ENCODE measurements at regions not wholly inside any gene's neighbourhood (a gene's known extent, or its start where the extent isn't known, plus 50 kb on each side); places are given as distances from the start of the nearest gene placed in this dataset.
"Not testable (repeated sequence)": the region's sequence is repeated elsewhere in the genome, so short reads cannot be mapped to it uniquely, and the experiment has no call there.

GRCh38 chr2:58339548-58340243, 98.6 kb upstream of the FANCL start:
- ATAC-seq: no peak
- CTCF ChIA-PET: interaction anchor here (0.6 kb wide), 1 partner anchor 90 kb away, joined by 3 read pairs; no protein-coding TSS in a partner anchor
- no peak for DNase-seq
- Mint-ChIP-seq H3K4me1 (no peaks in the 10 kb centered on the region), H3K27ac (no peak overlapping the region), H3K27me3 (peaks cover 20% of the 10 kb centered on the region), H3K9me3 (ENCODE audit: low read depth) (peaks cover 14% of the 10 kb centered on the region), H3K36me3 (ENCODE audit: low read depth) (no peaks in the 10 kb centered on the region), H3K4me3 (no peak overlapping the region)
- intact Hi-C loops (cut with DNase I, micrococcal nuclease): no loop called here
- POLR2A ChIA-PET: no interaction called here

DNA sequence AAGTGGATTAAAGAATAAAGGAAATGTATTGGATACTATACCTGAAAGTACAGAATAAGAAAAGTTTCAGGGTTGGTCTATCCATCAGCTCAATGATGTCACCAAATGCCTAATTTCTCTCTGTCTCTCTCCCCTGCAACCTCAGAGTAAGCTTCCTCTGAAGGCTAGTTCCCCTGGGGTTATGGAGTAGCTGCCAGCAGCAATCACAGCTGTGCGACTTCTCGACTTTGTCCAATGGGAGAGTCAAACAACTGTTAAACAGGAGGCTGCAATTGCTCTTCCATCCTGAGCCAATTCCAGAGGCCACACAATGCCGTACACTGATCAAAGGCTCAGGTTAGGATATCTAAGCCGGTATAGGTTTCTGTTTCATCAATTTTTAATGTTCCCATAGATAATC, 95.3 kb upstream of the FANCL start:
- H3K9me3 Mint-ChIP-seq (ENCODE audit: low read depth): peaks cover 3% of the 10 kb centered on the region
- no peak overlapping the region for H3K27ac Mint-ChIP-seq
- ChIA-PET CTCF (no interaction called here), POLR2A (no interaction called here)
- no peaks in the 10 kb centered on the region for H3K4me1 Mint-ChIP-seq
- intact Hi-C loops (cut with DNase I, micrococcal nuclease): no loop called here
- H3K36me3 Mint-ChIP-seq (ENCODE audit: low read depth): no peaks in the 10 kb centered on the region
- ATAC-seq (no peak), DNase-seq (no peak)
- H3K4me3 Mint-ChIP-seq: no peak overlapping the region
- peaks cover 5% of the 10 kb centered on the region for H3K27me3 Mint-ChIP-seq

GRCh38 chr2:58334414-58334813, 93.3 kb upstream of the FANCL start:
- peaks cover 2% of the 10 kb centered on the region for H3K27me3 Mint-ChIP-seq
- no peaks in the 10 kb centered on the region for H3K4me1 Mint-ChIP-seq
- intact Hi-C loops (cut with DNase I, micrococcal nuclease): no loop called here
- H3K4me3 Mint-ChIP-seq: no peak overlapping the region
- CTCF ChIA-PET: no interaction called here
- no peaks in the 10 kb centered on the region for H3K9me3 Mint-ChIP-seq (ENCODE audit: low read depth)
- DNase-seq (peak; percentile 7), ATAC-seq (no peak)
- H3K36me3 Mint-ChIP-seq (ENCODE audit: low read depth): no peaks in the 10 kb centered on the region
- no peak overlapping the region for H3K27ac Mint-ChIP-seq
- POLR2A ChIA-PET: no interaction called here

DNA sequence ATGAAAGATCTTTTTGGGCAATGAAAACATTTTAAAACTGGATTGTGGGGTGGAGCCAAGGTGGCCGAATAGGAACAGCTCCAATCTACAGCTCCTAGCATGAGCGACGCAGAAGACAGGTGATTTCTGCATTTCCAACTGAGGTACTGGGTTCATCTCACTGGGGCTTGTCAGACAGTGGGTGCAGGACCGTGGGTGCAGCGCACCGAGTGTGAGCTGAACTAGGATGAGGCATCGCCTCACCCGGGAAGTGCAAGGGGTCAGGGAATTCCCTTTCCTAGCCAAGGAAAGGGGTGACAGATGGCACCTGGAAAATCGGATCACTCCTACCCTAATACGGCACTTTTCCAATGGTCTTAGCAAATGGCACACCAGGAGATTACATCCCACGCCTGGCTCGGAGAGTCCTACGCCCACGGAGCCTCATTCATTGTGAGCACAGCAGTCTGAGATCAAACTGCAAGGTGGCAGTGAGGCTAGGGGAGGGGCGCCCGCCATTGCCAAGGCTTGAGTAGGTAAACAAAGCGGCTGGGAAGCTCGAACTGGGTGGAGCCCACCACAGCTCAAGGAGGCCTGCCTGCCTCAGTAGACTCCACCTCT, 84.3 kb upstream of the FANCL start:
- H3K27ac Mint-ChIP-seq; CTCF ChIA-PET; ATAC-seq; DNase-seq; H3K4me1 Mint-ChIP-seq; intact Hi-C loops (cut with DNase I, micrococcal nuclease); H3K9me3 Mint-ChIP-seq (ENCODE audit: low read depth); POLR2A ChIA-PET; H3K4me3 Mint-ChIP-seq; H3K27me3 Mint-ChIP-seq; H3K36me3 Mint-ChIP-seq (ENCODE audit: low read depth): not testable (repeated sequence)

DNA sequence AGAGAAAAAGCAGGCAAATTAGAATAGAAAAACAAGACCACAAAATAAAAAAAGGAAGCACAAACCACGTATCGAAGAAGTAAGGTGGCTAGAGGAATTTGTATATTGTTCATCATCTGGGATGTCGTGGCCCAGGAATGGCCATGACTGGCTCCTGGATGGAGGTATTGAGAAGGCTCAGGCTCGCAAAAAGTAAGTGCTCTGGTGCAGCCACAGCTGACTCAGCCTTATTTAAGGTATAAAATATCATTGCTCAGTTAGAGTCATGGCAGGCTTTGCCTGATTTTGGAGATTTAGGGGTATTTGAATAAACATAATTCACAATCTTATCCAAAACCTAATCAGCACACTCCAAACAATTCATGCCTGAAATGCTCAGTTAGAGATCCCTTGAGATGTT, 78.4 kb upstream of the FANCL start:
- ChIA-PET POLR2A (no interaction called here), CTCF (interaction anchor here (0.5 kb wide), 1 partner anchor 92 kb away, joined by 4 read pairs; no protein-coding TSS in a partner anchor)
- Mint-ChIP-seq H3K9me3 (ENCODE audit: low read depth) (no peaks in the 10 kb centered on the region), H3K4me1 (no peaks in the 10 kb centered on the region), H3K27ac (no peak overlapping the region), H3K36me3 (ENCODE audit: low read depth) (no peaks in the 10 kb centered on the region), H3K4me3 (no peak overlapping the region), H3K27me3 (peaks cover 3% of the 10 kb centered on the region)
- intact Hi-C loops (cut with DNase I, micrococcal nuclease): no loop called here
- ATAC-seq (no peak), DNase-seq (no peak)

DNA sequence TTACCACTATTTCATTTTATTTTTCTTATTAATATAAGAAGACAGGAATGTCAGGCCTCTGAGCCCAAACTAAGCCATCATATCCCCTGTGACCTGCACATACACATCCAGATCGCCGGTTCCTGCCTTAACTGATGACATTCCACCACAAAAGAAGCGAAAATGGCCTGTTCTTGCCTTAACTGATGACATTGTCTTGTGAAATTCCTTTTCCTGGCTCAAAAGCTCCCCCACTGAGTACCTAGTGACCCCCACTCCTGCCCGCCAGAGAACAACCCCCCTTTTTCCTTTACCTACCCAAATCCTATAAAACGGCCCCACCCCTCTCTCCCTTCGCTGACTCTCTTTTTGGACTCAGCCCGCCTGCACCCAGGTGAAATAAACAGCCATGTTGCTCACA, 77.8 kb upstream of the FANCL start:
- intact Hi-C loops (cut with DNase I, micrococcal nuclease); H3K4me3 Mint-ChIP-seq; H3K4me1 Mint-ChIP-seq; POLR2A ChIA-PET; ATAC-seq; H3K36me3 Mint-ChIP-seq (ENCODE audit: low read depth); CTCF ChIA-PET; H3K27ac Mint-ChIP-seq; DNase-seq; H3K27me3 Mint-ChIP-seq; H3K9me3 Mint-ChIP-seq (ENCODE audit: low read depth): not testable (repeated sequence)

DNA sequence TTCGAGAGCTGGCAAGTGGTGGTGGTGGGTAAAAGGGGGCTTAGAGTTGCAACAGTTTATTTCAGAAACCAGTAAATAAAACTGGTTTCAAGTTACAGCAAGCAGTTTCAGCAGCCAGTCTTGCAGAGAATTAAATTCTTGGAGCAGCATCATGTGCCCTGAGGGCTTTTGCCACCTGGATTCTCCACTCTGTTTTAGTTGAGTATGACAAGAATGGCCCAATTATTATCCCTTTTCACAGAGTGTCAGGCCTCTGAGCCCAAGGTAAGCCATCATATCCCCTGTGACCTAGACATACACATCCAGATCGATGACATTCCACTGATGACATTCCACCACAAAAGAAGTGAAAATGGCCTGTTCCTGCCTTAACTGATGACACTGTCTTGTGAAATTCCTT, 72.8 kb upstream of the FANCL start:
- Mint-ChIP-seq H3K9me3 (ENCODE audit: low read depth) (peaks cover 2% of the 10 kb centered on the region), H3K36me3 (ENCODE audit: low read depth) (no peaks in the 10 kb centered on the region)
- intact Hi-C loops (cut with DNase I, micrococcal nuclease): no loop called here

GRCh38 chr2:58308435-58308834, 67.3 kb upstream of the FANCL start:
- Mint-ChIP-seq H3K9me3 (ENCODE audit: low read depth) (no peaks in the 10 kb centered on the region), H3K27ac (no peak overlapping the region)
- POLR2A ChIA-PET: interaction anchor here (0.6 kb wide), 1 partner anchor 736 kb away, joined by 3 read pairs; no protein-coding TSS in a partner anchor

More for the DNA sequence above, 72.8 kb upstream of the FANCL start:
- no peaks in the 10 kb centered on the region for H3K27me3 Mint-ChIP-seq
- H3K4me3 Mint-ChIP-seq: no peak overlapping the region
- ChIA-PET POLR2A (no interaction called here), CTCF (no interaction called here)
- DNase-seq (no peak), ATAC-seq (no peak)
- no peak overlapping the region for H3K27ac Mint-ChIP-seq
- no peaks in the 10 kb centered on the region for H3K4me1 Mint-ChIP-seq

DNA sequence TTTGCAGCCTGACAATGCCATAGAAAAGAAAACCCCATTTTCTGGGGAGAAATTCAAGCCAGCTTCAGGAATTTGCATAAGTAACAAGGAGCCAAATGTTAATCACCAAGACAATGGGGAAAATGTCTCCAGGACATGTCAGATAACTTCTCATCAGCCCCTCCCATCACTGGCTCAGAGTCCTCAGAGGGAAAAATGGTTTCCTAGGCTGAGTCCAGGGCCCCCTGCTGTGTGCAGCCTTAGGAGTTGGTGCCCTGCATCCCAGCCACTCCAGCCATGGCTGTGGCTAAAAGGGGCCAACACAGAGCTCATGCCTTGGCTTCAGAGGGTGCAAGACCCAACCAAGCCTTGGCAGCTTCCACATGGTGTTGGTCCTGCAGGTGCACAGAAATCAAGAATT, 63.7 kb upstream of the FANCL start:
- no peaks in the 10 kb centered on the region for H3K9me3 Mint-ChIP-seq (ENCODE audit: low read depth)

More at GRCh38 chr2:58308435-58308834, 67.3 kb upstream of the FANCL start:
- ATAC-seq (no peak), DNase-seq (no peak)
- no peaks in the 10 kb centered on the region for H3K4me1 Mint-ChIP-seq
- CTCF ChIA-PET: interaction anchor here (1.4 kb wide), 1 partner anchor 8 kb away, joined by 4 read pairs; no protein-coding TSS in a partner anchor
- intact Hi-C loops (cut with DNase I, micrococcal nuclease): no loop called here
- H3K27me3 Mint-ChIP-seq: peaks cover 2% of the 10 kb centered on the region
- H3K36me3 Mint-ChIP-seq (ENCODE audit: low read depth): no peaks in the 10 kb centered on the region
- H3K4me3 Mint-ChIP-seq: no peak overlapping the region

GRCh38 chr2:58299123-58299522, 58.0 kb upstream of the FANCL start:
- ChIA-PET CTCF (interaction anchor here (1.7 kb wide), 1 partner anchor 10 kb away, joined by 4 read pairs; no protein-coding TSS in a partner anchor), POLR2A (no interaction called here)
- H3K27me3 Mint-ChIP-seq: peaks cover 5% of the 10 kb centered on the region
- H3K9me3 Mint-ChIP-seq (ENCODE audit: low read depth): no peaks in the 10 kb centered on the region
- H3K36me3 Mint-ChIP-seq (ENCODE audit: low read depth): no peaks in the 10 kb centered on the region
- H3K4me3 Mint-ChIP-seq: no peak overlapping the region
- intact Hi-C loops (cut with DNase I, micrococcal nuclease): no loop called here
- DNase-seq (no peak), ATAC-seq (no peak)
- H3K27ac Mint-ChIP-seq: no peak overlapping the region
- H3K4me1 Mint-ChIP-seq: no peaks in the 10 kb centered on the region

More for the DNA sequence above, 63.7 kb upstream of the FANCL start:
- Mint-ChIP-seq H3K27me3 (peaks cover 4% of the 10 kb centered on the region), H3K4me1 (no peaks in the 10 kb centered on the region), H3K27ac (no peak overlapping the region), H3K36me3 (ENCODE audit: low read depth) (no peaks in the 10 kb centered on the region), H3K4me3 (no peak overlapping the region)
- POLR2A ChIA-PET: no interaction called here
- DNase-seq (no peak), ATAC-seq (no peak)
- intact Hi-C loops (cut with DNase I, micrococcal nuclease): no loop called here
- CTCF ChIA-PET: no interaction called here

GRCh38 chr2:58293056-58293455, 51.9 kb upstream of the FANCL start:
- Mint-ChIP-seq H3K27ac (no peak overlapping the region), H3K27me3 (peaks cover 5% of the 10 kb centered on the region), H3K4me3 (no peak overlapping the region), H3K4me1 (no peaks in the 10 kb centered on the region), H3K9me3 (ENCODE audit: low read depth) (no peaks in the 10 kb centered on the region), H3K36me3 (ENCODE audit: low read depth) (no peaks in the 10 kb centered on the region)
- ChIA-PET POLR2A (no interaction called here), CTCF (interaction anchor here (0.5 kb wide), 1 partner anchor 76 kb away, joined by 5 read pairs; no protein-coding TSS in a partner anchor)
- intact Hi-C loops (cut with DNase I, micrococcal nuclease): no loop called here
- ATAC-seq (no peak), DNase-seq (no peak)

GRCh38 chr2:58291726-58292438, 50.8 kb upstream of the FANCL start:
- intact Hi-C loops (cut with DNase I, micrococcal nuclease): no loop called here
- ATAC-seq (no peak), DNase-seq (no peak)
- H3K4me3 Mint-ChIP-seq: no peak overlapping the region
- H3K4me1 Mint-ChIP-seq: no peaks in the 10 kb centered on the region
- no peak overlapping the region for H3K27ac Mint-ChIP-seq
- CTCF ChIA-PET: interaction anchor here (0.6 kb wide), 1 partner anchor 418 kb away, joined by 3 read pairs; no protein-coding TSS in a partner anchor
- POLR2A ChIA-PET: no interaction called here
- no peaks in the 10 kb centered on the region for H3K36me3 Mint-ChIP-seq (ENCODE audit: low read depth)
- no peaks in the 10 kb centered on the region for H3K9me3 Mint-ChIP-seq (ENCODE audit: low read depth)
- H3K27me3 Mint-ChIP-seq: peaks cover 6% of the 10 kb centered on the region
